H9 (cell line): ENCODE measurements at regions not wholly inside any gene's neighbourhood (a gene's known extent, or its start where the extent isn't known, plus 50 kb on each side); places are given as distances from the start of the nearest gene placed in this dataset.

Source experiments
- DNase-seq: peaks from one replicate; pipeline ENCODE4 v3.0.0-alpha.2; 2017
- H2AFZ ChIP-seq: one replicate; pipeline ENCODE4 v1.6.1; 2013; ENCODE audit warnings: mild to moderate bottlenecking, low read length, control low read depth, moderate library complexity
- H2AK5ac ChIP-seq: 2 replicates; pipeline ENCODE4 v1.6.1; 2013; ENCODE audit warnings: low read length, control low read depth, mixed read lengths; ENCODE audit not compliant: insufficient read length
- H2BK120ac ChIP-seq: one replicate; pipeline ENCODE4 v1.6.1; 2013; ENCODE audit warnings: low read depth, mild to moderate bottlenecking, low read length, control low read depth, inconsistent platforms; ENCODE audit not compliant: poor library complexity, severe bottlenecking
- H2BK12ac ChIP-seq: 2 replicates; pipeline ENCODE4 v1.6.1; 2013; ENCODE audit warnings: low read length, control low read depth, mixed read lengths, low read depth; ENCODE audit not compliant: insufficient read length
- H2BK15ac ChIP-seq: 2 replicates; pipeline ENCODE4 v1.6.1; 2013; ENCODE audit warnings: low read depth, low read length, control low read depth
- H2BK20ac ChIP-seq: one replicate; pipeline ENCODE4 v1.6.1; 2013; ENCODE audit warnings: low read depth, mild to moderate bottlenecking, low read length, control low read depth, inconsistent platforms; ENCODE audit not compliant: poor library complexity, severe bottlenecking
- H2BK5ac ChIP-seq: 2 replicates; pipeline ENCODE4 v1.6.1; 2013; ENCODE audit warnings: low read length, control low read depth, mixed read lengths; ENCODE audit not compliant: insufficient read length
- H3K14ac ChIP-seq: 2 replicates; pipeline ENCODE4 v1.6.1; 2013; ENCODE audit warnings: low read length, control low read depth; ENCODE audit not compliant: insufficient read depth
- H3K18ac ChIP-seq: 2 replicates; pipeline ENCODE4 v1.6.1; 2013; ENCODE audit warnings: low read depth, mild to moderate bottlenecking, mixed read lengths, low read length, control low read depth; ENCODE audit not compliant: insufficient read length
- H3K23ac ChIP-seq: 2 replicates; pipeline ENCODE4 v1.6.1; 2013; ENCODE audit warnings: low read length, control low read depth, mixed read lengths, low read depth; ENCODE audit not compliant: insufficient read length
- H3K23me2 ChIP-seq: 2 replicates; pipeline ENCODE4 v1.6.1; 2013; ENCODE audit warnings: low read depth, mild to moderate bottlenecking, mixed read lengths, low read length, control low read depth; ENCODE audit not compliant: insufficient read length, poor library complexity, severe bottlenecking
- H3K27ac ChIP-seq: 2 replicates; pipeline ENCODE4 v1.5.1; 2013; ENCODE audit warnings: low read length, control low read depth, mixed read lengths, low read depth; ENCODE audit not compliant: insufficient read length
- H3K27me3 ChIP-seq: 2 replicates; pipeline ENCODE4 v1.6.1; 2013; ENCODE audit warnings: low read length, control low read depth, inconsistent platforms; ENCODE audit not compliant: insufficient read depth
- H3K4ac ChIP-seq: 2 replicates; pipeline ENCODE4 v1.6.1; 2013; ENCODE audit warnings: low read depth, mild to moderate bottlenecking, control low read depth, inconsistent platforms, low read length, moderate library complexity
- H3K4me1 ChIP-seq: 2 replicates; pipeline ENCODE4 v1.6.1; 2013; ENCODE audit warnings: low read length, control low read depth, inconsistent platforms; ENCODE audit not compliant: insufficient read depth
- H3K4me2 ChIP-seq: 2 replicates; pipeline ENCODE4 v1.6.1; 2013; ENCODE audit warnings: low read length, control low read depth, mixed read lengths; ENCODE audit not compliant: insufficient read length, insufficient read depth
- H3K56ac ChIP-seq: 2 replicates; pipeline ENCODE4 v1.6.1; 2013; ENCODE audit warnings: low read depth, mild to moderate bottlenecking, mixed read lengths, low read length, control low read depth; ENCODE audit not compliant: insufficient read length
- H3K79me1 ChIP-seq: 2 replicates; pipeline ENCODE4 v1.6.1; 2013; ENCODE audit warnings: low read depth, mild to moderate bottlenecking, moderate library complexity, low read length, control low read depth, inconsistent platforms; ENCODE audit not compliant: insufficient read depth, poor library complexity, severe bottlenecking
- H3K79me2 ChIP-seq: 2 replicates; pipeline ENCODE4 v1.6.1; 2013; ENCODE audit warnings: low read length, control low read depth, inconsistent platforms; ENCODE audit not compliant: insufficient read depth
- H3K9ac ChIP-seq: 2 replicates; pipeline ENCODE4 v1.6.1; 2013; ENCODE audit warnings: low read length, control low read depth, mixed read lengths; ENCODE audit not compliant: insufficient read length; ENCODE audit errors: extremely low read depth
- H3K9me3 ChIP-seq: one replicate; pipeline ENCODE4 v1.6.1; 2013; ENCODE audit warnings: low read depth, low read length, inconsistent platforms; ENCODE audit not compliant: control insufficient read depth
- H3T11ph ChIP-seq: one replicate; pipeline ENCODE4 v1.6.1; 2013; ENCODE audit warnings: mild to moderate bottlenecking, low read length, control low read depth, inconsistent platforms
- H4K20me1 ChIP-seq: one replicate; pipeline ENCODE4 v1.6.1; 2013; ENCODE audit not compliant: control insufficient read depth, insufficient read length, insufficient read depth
- H4K5ac ChIP-seq: 2 replicates; pipeline ENCODE4 v1.6.1; 2013; ENCODE audit warnings: low read depth, mild to moderate bottlenecking, mixed read lengths, low read length, control low read depth; ENCODE audit not compliant: insufficient read length
- H4K8ac ChIP-seq: replicated peaks from 2 replicates; pipeline ENCODE4 v1.6.1; 2013; ENCODE audit warnings: low read length, control low read depth, mixed read lengths, low read depth; ENCODE audit not compliant: insufficient read length
- H4K91ac ChIP-seq: 2 replicates; pipeline ENCODE4 v1.6.1; 2013; ENCODE audit warnings: low read depth, mild to moderate bottlenecking, moderate library complexity, mixed read lengths, low read length, control low read depth; ENCODE audit not compliant: insufficient read length
- H3K27ac Mint-ChIP-seq, 3 experiments: 2 replicates in 2 of 3; 3 replicates in 1 of 3; pipeline ENCODE4 v1.8.0; 2020 to 2021; ENCODE audit warnings: mixed read lengths in 3 of 3, mild to moderate bottlenecking in 1 of 3, moderate library complexity in 1 of 3
- H3K27me3 Mint-ChIP-seq: 2 replicates; pipeline ENCODE4 v1.8.0; 2021; ENCODE audit warnings: low read depth, mild to moderate bottlenecking, moderate library complexity, mixed read lengths
- H3K36me3 Mint-ChIP-seq, 3 experiments: 2 replicates in 2 of 3; 3 replicates in 1 of 3; pipeline ENCODE4 v1.8.0; 2020 to 2021; ENCODE audit warnings: low read depth in 3 of 3, mixed read lengths in 3 of 3; ENCODE audit not compliant: insufficient read depth in 1 of 3
- H3K4me1 Mint-ChIP-seq, 2 experiments: 2 replicates each; pipeline ENCODE4 v1.8.0; 2020; ENCODE audit warnings: mixed read lengths in 2 of 2
- H3K4me3 Mint-ChIP-seq, 2 experiments: 2 replicates in 1 of 2; 3 replicates in 1 of 2; pipeline ENCODE4 v1.8.0; 2020 to 2021; ENCODE audit warnings: mild to moderate bottlenecking in 2 of 2, mixed read lengths in 2 of 2, moderate library complexity in 1 of 2
- H3K9me3 Mint-ChIP-seq, 2 experiments: 2 replicates in 1 of 2; 3 replicates in 1 of 2; pipeline ENCODE4 v1.8.0; 2020; ENCODE audit warnings: mild to moderate bottlenecking in 2 of 2, mixed read lengths in 2 of 2, moderate library complexity in 1 of 2
- WGBS: extraction: QIAGEN DNeasy Blood & Tissue Kit; methylation state at CpG from one replicate; pipeline ENCODE4 v1.1.7; 2013; ENCODE audit warnings: missing lambda C conversion rate, low lambda C conversion rate, mixed read lengths; ENCODE audit not compliant: insufficient read length; ENCODE audit errors: extremely low coverage; 5-methylcytosine and 5-hydroxymethylcytosine counted together
- TF ChIP-seq, protein P1 (sequence below): fragments of 200-600 bp; sonication (generic); conservative IDR thresholded peaks from 3 replicates; pipeline ENCODE4 v1.8.0; 2021; ENCODE audit warnings: antibody characterized with exemption, mild to moderate bottlenecking

DNA sequence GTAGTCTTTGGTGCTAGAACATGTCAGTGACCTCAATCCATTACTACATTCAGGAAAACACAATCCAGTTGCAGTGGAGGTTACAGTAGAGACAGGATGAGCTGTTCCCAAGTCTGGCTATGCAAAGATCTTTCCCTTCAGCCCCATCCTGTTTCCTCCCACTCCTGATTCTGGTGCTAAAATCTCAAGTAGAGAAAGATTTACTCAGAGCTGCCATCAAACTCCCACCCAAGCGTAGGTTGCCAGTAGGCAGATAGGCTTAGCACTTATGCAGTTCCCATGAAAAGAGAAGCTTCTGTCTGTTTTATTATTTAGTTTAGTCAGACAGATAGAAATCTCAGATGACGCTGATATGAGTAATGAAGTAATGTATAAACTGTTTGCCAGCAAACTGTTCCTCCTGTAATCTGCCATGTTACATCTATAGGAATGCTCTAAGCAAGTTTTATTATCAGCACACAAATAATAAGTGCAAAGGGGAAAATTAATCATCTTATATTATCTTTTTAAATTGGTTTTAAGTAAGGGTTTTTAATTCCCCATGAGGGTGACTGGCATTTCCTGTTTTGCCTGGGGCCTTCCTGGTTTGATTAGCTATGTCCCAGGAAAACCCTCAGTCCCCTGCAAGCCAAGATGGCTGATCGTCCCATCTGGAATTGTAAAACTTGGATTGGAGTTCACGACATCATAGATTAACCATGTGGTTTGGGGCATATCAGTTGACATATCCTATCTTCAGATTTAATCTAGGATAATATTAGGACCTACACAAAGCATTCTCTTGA is 188.3 kb upstream of the PALMD start:
- Histone ChIP-seq H2BK15ac (no peak overlapping the region), H3K23me2 (no peaks in the 10 kb centered on the region), H3K9ac (no peak overlapping the region), H3K4ac (no peak overlapping the region), H4K91ac (no peak overlapping the region), H3K56ac (no peak overlapping the region), H3K14ac (no peak overlapping the region), H3K79me1 (no peaks in the 10 kb centered on the region), H4K5ac (no peak overlapping the region), H2BK120ac (no peak overlapping the region), H3K79me2 (no peaks in the 10 kb centered on the region), H2BK5ac (no peak overlapping the region), H4K8ac (no peak overlapping the region), H3T11ph (no peak overlapping the region), H3K18ac (no peak overlapping the region), H3K27ac (no peak overlapping the region), H4K20me1 (no peaks in the 10 kb centered on the region), H2AK5ac (no peak overlapping the region), H3K23ac (no peak overlapping the region), H3K27me3 (no peaks in the 10 kb centered on the region), H2AFZ (no peak overlapping the region), H2BK20ac (no peak overlapping the region), H3K9me3 (no peaks in the 10 kb centered on the region), H3K4me2 (no peak overlapping the region), H2BK12ac (no peak overlapping the region), H3K4me1 (no peaks in the 10 kb centered on the region)
- Mint-ChIP-seq H3K9me3 (no peaks in the 10 kb centered on the region), H3K4me1 (peaks cover 3 to 7% of the 10 kb centered on the region in 2 experiments; a peak in 1 of 4 replicates), H3K4me3 (no peak overlapping the region), H3K27ac (no peak overlapping the region), H3K27me3 (no peaks in the 10 kb centered on the region), H3K36me3 (no peaks in the 10 kb centered on the region)
- TF ChIP-seq, protein P1, sequence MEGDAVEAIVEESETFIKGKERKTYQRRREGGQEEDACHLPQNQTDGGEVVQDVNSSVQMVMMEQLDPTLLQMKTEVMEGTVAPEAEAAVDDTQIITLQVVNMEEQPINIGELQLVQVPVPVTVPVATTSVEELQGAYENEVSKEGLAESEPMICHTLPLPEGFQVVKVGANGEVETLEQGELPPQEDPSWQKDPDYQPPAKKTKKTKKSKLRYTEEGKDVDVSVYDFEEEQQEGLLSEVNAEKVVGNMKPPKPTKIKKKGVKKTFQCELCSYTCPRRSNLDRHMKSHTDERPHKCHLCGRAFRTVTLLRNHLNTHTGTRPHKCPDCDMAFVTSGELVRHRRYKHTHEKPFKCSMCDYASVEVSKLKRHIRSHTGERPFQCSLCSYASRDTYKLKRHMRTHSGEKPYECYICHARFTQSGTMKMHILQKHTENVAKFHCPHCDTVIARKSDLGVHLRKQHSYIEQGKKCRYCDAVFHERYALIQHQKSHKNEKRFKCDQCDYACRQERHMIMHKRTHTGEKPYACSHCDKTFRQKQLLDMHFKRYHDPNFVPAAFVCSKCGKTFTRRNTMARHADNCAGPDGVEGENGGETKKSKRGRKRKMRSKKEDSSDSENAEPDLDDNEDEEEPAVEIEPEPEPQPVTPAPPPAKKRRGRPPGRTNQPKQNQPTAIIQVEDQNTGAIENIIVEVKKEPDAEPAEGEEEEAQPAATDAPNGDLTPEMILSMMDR = no peak
- no peak for DNase-seq
- no CpG with 5 or more reads among the region's 4 CpGs for WGBS
